HT-29 (cell line): ENCODE measurements at regions not wholly inside any gene's neighbourhood (a gene's known extent, or its start where the extent isn't known, plus 50 kb on each side); places are given as distances from the start of the nearest gene placed in this dataset.

Source experiments
- DNase-seq: peaks from one replicate; pipeline ENCODE4 v3.0.0-alpha.2; 2015; ENCODE audit warnings: low spot score

DNA sequence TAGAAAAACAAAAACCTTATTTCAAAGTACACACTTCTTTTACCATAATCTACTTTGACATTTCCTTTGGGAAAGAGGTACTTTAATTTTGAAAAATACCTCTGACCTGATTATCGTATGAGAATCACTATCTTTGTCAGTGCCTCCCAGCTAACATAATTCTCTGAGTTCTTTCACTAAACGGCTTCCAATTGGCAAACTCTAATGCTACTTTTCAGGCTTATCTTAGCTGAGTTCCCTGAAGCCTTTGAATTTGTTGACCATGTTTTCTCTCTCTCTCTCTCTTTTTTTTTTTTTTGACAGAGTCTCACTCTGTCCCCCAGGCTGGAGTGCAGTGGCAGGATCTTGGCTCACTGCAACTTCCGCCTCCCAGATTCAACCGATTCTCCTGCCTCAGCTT is 312.8 kb downstream of the ZPLD1 start:
- no peak for DNase-seq

DNA sequence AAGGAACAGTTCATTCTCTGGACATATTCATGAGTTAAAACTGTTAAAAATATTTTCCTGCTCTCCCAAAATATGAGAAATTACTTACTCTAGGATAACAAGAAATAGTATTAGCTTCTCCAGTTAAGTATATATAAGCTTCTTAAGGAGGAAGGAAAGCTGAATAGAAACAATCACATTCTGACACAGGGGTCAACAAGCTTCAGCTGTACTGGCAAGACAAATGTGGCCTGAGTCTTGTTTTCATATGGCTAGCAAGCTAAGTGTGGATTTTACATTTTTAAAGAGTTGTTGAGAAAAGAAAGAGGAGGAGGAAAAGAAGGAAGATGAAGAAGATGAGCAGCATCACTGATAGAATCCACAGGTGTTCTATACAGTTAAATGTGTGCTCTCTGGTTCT is 313.8 kb downstream of the ZPLD1 start:
- DNase-seq: no peak

DNA sequence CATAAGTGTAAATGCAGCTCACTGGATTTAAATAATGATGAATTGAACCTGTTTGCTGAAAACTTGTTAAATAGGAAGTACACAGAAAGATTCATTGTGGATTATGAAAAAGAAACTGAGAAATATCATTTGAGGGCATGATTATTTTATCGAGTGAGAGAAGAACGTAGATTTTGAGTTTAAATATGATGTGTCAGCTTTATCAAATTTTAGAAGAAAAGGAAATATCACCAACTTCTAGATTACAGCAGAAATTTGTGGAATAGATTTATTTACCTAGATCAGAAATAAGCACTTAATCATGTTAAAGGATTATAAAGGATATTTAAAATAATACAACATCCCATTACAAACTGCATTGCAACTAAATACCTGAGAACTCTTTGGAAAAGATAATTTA is 315.5 kb downstream of the ZPLD1 start:
- no peak for DNase-seq

DNA sequence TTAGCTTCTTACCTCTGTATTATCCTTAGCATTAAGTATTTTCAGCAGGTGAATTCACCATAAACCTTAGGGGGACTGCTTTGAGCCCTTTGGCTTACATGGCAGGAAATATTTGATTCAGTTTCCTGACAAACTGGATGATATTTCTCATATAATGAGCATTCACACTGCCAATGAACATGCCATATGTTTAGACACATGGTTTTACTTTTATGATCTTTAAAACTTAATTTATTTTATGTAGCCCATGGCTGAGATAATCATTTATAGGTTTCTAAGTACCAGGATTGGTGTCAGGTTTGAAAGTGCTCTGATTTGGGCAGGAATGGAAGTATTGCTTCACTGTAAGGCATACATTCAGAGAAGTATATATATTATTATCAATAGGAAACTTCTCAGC is 319.1 kb downstream of the ZPLD1 start:
- no peak for DNase-seq

DNA sequence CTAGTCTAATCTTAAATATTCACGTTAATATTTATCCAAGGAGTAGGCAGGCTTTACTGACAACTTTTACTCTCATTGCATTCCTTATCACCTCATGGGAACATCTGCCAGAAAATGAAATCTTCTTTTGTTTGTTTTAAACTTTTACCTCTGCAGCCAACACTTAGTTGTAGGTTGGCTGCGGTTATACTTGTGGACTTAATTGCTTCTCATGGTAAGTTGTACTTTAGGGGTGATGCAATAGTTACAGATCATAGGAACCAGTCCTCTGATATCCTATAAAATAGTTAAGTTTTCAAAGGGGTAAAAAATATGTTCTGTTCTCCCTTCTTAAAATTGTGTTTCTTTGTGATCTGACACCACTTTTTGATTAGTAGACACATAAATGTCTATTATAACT is 321.9 kb downstream of the ZPLD1 start:
- no peak for DNase-seq

DNA sequence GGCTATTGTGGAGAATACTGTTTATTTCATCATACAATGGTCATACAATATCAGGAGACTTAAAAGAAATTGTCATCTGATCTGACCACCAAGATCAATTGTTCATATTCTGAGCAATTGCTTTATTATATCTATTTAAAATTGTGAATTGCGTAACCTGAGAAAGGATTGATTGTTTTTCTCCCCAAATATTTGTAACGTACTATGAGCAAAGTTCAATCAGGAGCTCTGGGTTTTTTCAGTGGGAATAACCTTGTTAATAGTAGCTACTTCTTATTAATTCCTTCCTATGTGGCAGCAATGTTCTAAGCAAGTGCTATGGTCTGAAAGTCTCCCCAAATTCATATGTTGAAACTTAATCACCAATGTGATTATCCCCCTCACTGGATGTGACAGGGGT is 323.1 kb downstream of the ZPLD1 start:
- DNase-seq: no peak

DNA sequence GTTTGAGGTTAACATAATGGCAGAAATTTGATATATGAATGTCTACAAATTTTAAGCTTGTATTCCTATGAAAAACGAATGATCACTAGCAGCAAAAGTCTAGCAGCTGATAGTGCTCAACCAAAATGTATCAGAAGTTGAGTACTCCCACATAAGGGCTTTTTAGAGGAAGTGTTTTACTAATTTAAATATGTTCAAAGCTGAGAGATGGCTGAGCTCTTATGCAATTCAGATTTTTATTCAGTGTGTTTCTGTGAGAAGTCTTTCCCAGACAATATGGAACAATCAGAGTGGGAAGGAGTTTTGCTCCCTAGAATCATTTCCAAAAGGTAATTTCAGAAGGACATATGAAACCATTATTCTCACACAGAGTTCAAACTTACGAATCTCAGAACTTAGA is 327.0 kb downstream of the ZPLD1 start:
- no peak for DNase-seq

DNA sequence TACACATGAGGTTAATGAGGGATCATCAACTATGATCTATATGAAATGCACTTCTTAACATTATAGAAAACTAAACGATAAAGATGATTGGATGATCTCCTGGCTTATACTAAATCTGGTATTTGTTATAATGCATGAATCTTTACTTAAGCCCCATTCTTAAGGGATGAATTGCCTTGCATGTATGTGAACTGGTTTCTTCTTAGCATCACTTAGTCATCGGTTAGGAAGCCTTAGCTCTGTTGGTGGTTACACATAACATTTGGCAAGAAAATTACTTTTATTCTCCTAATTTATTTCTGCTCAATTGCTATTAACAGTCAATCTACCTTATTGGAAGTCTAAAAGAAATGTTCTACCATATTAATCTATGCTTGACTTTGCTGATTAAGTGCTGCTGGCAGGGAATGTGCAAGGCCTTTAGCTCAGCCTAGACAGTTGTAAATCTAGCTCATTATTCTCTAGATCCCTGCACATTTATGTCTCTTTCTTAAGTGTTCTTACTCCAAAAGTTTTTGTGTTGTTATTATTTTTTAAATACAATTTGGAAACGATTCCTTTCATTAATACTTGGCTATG is 356.0 kb downstream of the ZPLD1 start:
- DNase-seq: no peak

DNA sequence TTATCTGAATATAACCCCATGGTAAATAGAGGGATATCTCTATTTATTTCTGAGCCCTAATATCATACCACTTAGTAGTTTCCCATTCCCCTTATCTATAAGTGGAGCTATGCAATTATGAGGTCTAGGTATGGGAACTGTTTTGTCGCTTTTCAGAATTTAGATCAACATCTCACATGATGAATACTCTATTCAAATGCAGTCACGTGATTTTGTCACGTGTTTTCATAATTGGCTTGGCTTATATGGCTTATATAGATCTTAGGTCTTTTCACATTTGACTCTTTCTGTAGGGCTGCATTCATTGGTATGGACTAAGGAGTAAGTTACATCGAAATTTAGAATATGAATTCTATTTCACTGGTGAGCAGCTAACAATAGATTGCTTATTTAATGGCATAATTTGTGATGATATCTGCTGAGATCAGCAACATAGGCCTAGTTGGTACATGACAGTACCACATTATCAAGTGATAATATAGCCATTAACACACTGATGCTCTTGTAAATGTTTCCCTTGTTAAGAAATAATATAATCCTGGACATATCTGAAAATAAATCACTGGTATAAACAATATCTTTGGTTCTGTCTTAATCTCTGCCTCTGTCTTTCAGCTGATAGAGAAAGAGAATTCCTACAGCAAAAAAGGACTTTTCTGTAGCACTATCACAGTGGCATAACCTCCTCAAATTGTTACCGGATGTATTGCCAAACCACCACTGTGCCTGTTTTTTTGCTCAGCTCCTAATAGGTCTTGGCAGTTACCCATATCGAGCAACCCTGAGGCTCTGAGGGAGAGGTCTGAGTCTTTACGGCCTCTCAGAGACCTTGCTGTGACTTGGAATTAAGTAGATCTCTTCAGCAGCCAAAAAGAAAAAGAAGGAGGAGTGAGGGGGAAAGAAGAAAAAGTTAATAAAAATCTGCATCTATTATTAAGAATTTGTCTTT is 357.1 kb downstream of the ZPLD1 start:
- DNase-seq: no peak

DNA sequence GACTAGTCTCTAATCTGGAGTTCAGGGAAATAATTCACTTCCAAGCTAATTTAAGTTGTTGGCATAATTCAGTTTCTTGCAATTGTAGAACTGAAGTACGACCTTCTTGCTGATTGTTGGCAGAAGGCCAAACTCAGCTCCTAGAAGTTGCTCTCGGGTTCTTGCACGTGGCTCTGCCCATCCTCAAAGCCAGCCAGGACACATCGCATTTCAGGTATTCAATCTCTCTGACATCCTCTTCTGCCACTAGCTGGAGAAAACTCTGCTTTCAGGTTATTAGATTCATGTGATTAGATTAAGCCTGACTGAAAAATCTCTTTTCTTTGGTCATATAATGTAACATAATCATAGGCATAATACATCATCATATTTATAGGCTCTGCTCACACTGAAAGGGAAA is 362.0 kb downstream of the ZPLD1 start:
- DNase-seq: no peak

DNA sequence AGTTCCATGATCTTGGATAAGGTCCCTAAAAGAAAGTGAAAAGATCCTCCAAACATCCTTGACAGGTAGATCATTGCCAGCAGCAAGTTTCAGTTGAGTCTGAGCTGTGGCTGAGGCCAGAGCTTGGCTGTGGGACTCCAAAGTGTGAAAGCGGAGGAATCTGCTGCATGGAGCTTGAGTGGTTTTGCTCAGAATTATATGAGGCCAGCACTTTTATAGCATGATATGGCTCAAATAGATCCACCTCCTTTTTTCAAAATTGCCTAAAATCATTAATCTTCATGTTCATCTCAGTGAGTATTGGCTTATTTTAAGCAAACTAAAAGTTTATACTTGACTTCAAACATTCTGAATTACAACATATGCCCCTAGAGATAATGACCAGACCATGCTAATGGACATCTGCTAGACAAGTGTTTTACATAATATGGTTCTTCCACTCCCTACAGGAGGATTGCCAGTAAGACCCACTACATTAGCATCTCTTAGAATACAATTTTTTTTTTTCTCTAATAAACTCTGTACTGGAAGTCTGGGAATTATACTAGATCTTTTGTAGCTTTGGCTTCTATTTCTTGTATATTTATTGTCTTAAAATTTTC is 368.1 kb downstream of the ZPLD1 start:
- no peak for DNase-seq

DNA sequence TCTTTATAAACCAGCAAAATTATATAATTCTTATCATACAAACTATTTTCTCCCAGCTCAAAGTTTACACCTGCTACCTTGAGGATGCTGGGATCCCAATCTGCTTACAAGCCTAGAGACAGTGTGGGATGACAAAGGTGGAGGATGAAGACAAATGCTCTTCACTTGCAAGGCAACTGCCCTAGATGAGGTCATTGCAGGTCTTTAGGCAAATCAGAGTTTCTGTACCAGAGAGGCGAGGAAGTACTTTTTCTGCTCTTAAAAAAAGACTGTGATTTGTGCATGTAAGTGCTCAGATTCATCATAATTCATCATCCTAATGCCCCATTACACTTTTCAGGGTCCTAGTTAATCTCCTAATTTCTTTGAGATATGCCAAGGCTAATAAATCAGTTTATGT is 376.1 kb downstream of the ZPLD1 start:
- no peak for DNase-seq

DNA sequence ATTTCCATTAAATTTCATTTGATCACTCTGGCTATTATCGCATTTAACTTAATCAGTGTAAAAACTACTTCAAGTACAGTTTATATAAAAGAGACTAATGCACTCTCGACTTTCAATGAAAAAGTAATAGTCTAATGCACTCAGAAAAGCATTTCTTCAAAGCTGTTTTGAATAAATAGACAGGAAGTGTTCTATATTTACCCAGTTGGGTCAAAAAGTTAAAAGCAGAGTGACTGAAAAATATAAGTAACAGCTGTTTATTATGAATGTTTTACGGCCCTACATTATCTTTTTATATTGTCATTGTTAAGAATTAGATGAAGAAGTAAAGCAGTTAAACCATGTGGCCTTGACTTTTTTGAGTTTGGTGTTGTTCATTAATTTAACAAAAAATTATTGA is 391.8 kb downstream of the ZPLD1 start:
- no peak for DNase-seq

DNA sequence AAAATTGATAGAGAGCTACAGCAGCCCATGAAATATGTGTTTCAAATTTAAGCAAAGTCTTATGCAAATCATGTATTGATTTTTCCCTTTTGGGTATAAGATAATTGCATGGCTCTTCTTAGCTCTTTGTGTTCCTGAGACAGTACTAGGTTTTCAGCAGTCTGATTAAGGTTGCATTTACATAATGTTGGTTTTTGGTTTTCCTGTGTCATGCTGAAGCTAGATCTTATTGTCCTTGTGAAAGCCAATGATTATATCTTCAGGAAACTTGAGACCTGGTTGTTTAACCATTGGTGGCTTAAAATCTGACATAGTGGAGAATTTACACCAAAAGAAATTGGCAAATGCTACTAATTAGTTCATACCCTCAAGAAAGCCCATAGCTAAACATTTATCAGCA is 392.6 kb downstream of the ZPLD1 start:
- DNase-seq: no peak

DNA sequence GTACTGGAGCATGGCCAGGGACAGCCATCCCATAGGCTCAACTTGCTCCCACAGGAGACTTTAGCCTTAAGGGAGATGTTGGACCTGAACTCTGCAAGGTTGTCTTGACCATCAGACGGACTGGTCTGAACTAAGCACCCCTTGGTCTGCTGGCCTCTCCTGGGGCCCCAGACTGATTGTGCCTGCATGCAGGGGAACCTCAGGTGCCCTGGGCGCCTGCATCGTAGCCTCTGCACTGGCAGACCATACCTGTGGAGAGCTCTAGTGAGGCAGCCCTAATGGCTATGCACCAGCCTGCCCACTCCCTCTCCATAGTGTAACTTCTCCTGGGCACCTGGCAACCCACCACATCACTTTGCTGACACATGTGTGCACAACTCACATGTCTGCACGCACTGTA is 395.6 kb downstream of the ZPLD1 start:
- no peak for DNase-seq

DNA sequence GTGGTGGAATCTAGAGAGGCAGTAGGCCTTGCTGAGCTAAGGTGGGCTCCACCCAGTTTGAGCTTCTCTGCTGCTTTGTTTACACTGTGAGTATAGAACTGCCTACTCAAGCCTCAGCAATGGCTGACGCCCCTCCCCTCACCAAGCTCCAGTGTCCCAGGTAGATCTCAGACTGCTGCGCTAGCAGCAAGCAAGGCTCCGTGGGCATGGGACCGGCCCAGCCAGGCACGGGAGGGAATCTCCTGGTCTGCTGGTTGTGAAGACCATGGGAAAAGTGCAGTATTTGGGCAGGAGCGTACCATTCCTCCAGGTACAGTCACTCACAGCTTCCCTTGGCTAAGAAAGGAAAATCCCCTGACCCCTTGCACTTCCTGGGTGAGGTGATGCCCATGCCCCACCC is 407.1 kb downstream of the ZPLD1 start:
- DNase-seq: no peak

DNA sequence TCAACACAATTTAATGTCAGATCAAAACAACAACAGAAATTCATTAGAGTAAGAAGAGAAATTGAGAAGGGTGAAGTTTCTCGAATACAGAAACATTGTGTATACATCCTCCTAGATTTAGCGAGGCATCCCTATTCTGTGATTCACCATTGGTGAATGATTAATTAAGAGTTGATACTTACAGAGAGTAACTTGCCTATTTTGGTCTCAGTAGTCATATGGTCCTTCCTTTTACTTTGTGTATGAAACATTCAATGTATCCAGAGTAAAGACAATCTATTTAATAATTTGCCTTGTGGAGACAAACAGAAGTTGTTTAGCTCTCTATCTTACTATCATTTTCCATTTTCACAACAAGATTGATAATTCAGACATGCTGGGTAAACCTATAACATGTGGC is 432.0 kb downstream of the ZPLD1 start:
- DNase-seq: no peak

DNA sequence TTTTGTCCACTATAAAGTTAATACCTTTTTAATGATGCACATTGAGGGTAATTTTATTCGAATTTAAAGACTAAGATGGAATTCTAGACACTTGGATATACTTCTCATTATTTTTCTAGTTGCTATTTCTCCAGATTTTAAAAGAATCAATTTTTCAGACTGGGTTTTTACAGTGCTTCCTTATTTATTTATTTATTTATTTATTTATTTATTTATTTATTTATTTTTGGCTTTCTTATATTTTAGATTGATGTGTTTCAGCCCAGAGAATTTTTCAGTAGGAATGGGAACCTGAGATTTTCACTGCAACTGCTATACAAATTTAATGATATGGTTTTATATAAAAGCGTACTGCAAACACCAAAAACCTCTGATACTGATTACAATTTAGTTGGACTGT is 448.7 kb downstream of the ZPLD1 start:
- no peak for DNase-seq

DNA sequence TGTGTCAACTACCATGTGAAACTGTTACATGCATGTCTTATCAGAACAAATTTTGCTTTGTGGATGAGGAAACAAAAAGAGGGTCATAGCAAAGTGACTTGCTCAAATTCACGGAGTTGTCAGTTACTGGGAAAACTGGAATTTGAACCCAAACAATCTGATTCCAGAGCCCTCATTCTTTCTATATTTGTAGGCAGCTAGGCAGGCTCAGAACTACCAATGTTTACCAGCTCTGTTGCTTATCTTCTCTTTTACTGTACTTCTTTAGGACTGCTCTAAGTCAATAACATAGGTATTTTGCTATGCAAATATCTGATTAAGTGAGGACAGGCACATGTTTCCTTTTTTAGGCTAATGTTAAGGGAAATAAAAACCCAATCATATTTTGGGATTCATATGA is 450.5 kb downstream of the ZPLD1 start:
- no peak for DNase-seq

DNA sequence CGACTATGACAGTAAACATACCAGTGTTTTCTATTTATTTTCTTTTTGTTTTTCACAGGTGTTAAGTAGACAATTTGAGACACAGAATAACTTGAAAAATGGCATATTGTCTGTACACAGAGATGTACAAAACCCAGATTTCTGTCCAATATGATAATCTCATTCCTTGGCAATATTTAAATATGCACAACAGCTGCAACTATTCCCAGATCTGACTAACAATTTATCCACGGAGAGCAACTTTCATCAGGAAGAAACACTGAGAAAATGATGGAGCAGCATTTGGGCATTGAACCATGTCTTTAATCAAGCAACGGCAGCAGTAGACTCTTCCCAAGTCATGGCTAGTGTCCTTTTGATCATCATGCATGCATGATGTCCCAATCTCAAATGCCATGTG is 452.6 kb downstream of the ZPLD1 start:
- DNase-seq: no peak

DNA sequence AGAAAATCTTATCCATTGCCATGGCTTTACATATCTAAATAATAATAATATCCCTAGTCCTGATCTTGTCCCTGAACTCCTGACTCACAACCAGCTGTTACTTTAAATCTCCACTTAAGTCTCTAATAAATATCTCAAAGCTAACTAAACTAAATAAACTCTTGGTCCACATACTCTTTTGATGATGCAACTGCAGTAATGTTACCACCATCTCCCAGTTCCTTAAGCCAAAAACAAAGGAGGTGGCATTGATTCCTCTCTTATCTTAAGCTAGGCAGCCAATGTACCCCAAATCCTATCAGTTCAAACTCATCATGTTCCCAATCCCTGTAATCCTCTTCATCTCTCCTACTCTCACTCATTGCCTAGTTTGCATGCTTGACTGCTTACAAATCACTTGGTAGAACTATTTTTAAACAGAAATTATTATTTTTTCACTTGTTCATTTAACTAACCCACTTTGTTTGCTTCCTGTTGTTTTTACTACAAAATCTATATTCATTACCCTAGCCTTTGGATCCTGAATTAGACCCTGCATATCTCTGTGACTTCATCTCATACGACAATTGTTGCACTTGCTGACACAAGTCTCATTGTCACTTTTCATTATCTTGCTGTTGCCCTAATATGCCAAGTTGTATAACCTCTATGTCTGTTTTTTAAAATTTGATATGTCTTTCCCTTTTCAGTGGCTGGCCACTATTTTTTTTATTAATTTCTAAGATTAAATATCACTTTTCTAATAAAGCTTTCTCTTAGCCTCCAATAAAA is 462.2 kb downstream of the ZPLD1 start:
- no peak for DNase-seq

DNA sequence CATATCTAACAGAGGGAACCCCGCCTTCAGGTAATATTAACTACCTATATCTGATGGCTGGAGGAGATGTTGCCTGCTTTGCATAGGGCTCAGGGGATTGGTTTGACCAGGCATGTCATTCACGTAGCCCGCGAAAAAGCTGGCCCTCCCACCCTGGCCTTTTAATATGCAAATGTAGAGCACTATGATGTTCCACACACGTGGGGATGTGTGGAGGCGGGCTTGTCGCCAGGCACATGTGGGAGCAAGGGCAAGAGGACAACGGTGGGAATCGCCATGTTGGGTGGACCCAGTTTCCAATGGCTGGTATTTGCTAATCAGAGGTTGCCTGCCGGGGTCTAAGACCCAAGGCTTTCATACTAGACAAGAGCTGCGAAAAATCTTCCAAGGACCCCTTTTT is 469.8 kb downstream of the ZPLD1 start:
- DNase-seq: no peak
